ENCODE measurements at regions not wholly inside any gene's neighbourhood (a gene's known extent, or its start where the extent isn't known, plus 50 kb on each side); places are given as distances from the start of the nearest gene placed in this dataset.

DNA sequence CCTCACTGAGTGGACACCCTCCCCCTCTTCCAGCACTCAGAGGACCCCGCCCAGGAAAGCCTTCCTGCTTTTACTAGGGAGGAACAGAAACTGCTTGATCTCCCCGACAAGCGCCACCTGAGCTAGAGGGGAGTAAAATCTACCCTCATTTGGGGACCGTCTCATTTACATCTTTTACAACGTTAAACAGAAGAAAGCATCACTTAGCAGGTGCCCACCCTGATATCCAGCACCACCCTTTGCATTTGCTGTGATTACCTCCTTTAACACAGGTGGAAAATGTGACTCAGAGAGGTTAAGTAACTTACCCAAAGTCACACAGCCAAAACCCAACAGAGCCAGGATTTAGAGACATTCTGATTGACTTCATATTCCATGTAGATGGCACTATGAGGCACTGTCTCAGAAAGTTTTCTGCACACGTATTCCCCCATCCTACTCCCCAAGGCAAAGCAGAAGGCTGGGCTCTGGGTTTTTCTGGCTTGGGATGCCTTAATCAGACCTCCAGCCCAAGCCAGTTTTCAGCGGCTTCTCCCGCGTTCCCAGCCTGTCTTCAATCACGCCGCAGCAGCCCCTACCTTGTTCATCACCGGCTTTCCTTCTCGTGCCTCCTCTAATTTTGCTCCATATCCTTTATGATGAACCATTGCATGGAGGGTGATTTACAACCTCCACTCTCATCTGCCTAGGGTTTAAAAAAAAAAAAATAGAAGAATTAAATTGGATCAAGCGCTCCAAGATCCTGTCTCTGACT is 314.6 kb upstream of the PROK2 start:
- DNase-seq (ENCODE audit: low read depth, low spot score) (no peak), FAIRE-seq (no peak)
- no peak overlapping the region for H3K9ac ChIP-seq (replicated peaks; ENCODE audit: extremely low read depth, insufficient read depth, low read length)
- no peak overlapping the region for H2AFZ ChIP-seq (ENCODE audit: low read depth, low read length)
- no peaks in the 10 kb centered on the region for H3K9me1 ChIP-seq (replicated peaks; ENCODE audit: control insufficient read depth, extremely low read depth, insufficient read depth, low read length)
- H3K4me1 ChIP-seq (ENCODE audit: control insufficient read depth, extremely low read depth, insufficient read depth, low read length): no peaks in the 10 kb centered on the region
- no peak overlapping the region for H3K4me2 ChIP-seq (ENCODE audit: insufficient read depth, low read length)
- no peaks in the 10 kb centered on the region for H4K20me1 ChIP-seq (replicated peaks; ENCODE audit: control insufficient read depth, extremely low read depth, insufficient read depth, low read length)
- ChIA-PET CTCF (no interaction called here), POLR2A (no interaction called here)
- H3K27ac ChIP-seq (ENCODE audit: insufficient read depth, low read depth, low read length): no peak overlapping the region
- no peaks in the 10 kb centered on the region for H3K79me2 ChIP-seq (ENCODE audit: control insufficient read depth, insufficient read depth, low read length)
- TF ChIP-seq MYC (IDR thresholded peaks at IDR 0.05; ENCODE audit: low read depth, low read length): no peak
- no peak for TF ChIP-seq CTCF (IDR thresholded peaks at IDR 0.05; ENCODE audit: extremely low read depth in 1 of 2, insufficient read depth in 1 of 2, low read depth in 1 of 2, low read length in 2 of 2)
- no peak for TF ChIP-seq MAX (IDR thresholded peaks at IDR 0.05; ENCODE audit: insufficient read depth, insufficient read length)
- TF ChIP-seq EZH2 (IDR thresholded peaks at IDR 0.05; ENCODE audit: borderline replicate concordance, low read depth, low read length, severe bottlenecking): no peak
- no peak for TF ChIP-seq POLR2AphosphoS5 (IDR thresholded peaks at IDR 0.05; ENCODE audit: insufficient read depth, low read depth, low read length)
- TF ChIP-seq JUN (IDR thresholded peaks at IDR 0.05; ENCODE audit: borderline replicate concordance, insufficient read depth, insufficient read length, low read depth): no peak
- no peak for TF ChIP-seq POLR2A (IDR thresholded peaks at IDR 0.05; ENCODE audit: low read depth, low read length)
- no peak for TF ChIP-seq FOS (IDR thresholded peaks at IDR 0.05; ENCODE audit: borderline replicate concordance, insufficient read depth, low read length)
- TF ChIP-seq GATA2 (IDR thresholded peaks at IDR 0.05; ENCODE audit: insufficient read depth, insufficient read length, low read depth, low read length): no peak
- H3K27me3 ChIP-seq (ENCODE audit: control insufficient read depth in 2 of 2, insufficient read depth in 2 of 2, low read length in 2 of 2): peaks cover 12 to 13% of the 10 kb centered on the region in 2 experiments
- no peaks in the 10 kb centered on the region for H3K9me3 ChIP-seq (replicated peaks; ENCODE audit: control insufficient read depth, insufficient read depth, low read length)
- no peaks in the 10 kb centered on the region for H3K36me3 ChIP-seq (ENCODE audit: control insufficient read depth in 2 of 2, extremely low read depth in 1 of 2, insufficient read depth in 2 of 2, low read length in 2 of 2)
- intact Hi-C loops (cut with micrococcal nuclease): no loop called here
- no peak overlapping the region for H3K4me3 ChIP-seq (replicated peaks in 1 of 3; ENCODE audit: insufficient read depth in 1 of 3, low read depth in 1 of 3, low read length in 3 of 3)
- dilution Hi-C loops (cut with MboI; ENCODE audit: extremely low pct_ligation_motif_present, low sequenced_read_pairs): no loop called here
- BruUV-seq (replicated peaks): no TSS peak

All from endothelial cell of umbilical vein (primary cell).